ENCODE measurements at regions not wholly inside any gene's neighbourhood (a gene's known extent, or its start where the extent isn't known, plus 50 kb on each side); places are given as distances from the start of the nearest gene placed in this dataset.

DNA sequence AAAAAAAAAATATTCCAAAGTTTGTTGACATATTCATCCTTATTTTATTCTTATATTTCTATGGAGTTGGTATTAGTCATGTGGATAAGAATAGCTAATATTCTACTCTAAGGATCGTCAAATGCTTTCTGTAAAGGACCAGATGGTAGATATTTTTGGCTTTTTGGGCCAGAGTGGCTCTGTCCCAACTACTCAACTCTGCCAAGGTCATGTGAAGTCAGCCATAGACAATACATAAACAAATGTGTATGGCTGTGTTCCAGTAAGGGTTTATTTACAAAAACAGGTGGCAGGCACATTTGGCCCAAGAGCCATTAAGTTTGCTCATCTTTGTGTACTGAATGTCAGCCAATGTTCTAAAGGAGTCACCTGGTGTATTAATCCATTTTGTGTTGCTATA is 131.8 kb downstream of the TBX5 start:
- no peaks in the 10 kb centered on the region for H3K9me3 ChIP-seq (ENCODE audit: low read length)
- no peak overlapping the region for H2AFZ ChIP-seq (ENCODE audit: low read depth, low read length)
- H3K36me3 ChIP-seq (ENCODE audit: insufficient read depth, low read length) = no peaks in the 10 kb centered on the region
- no peaks in the 10 kb centered on the region for H3K27me3 ChIP-seq (ENCODE audit: insufficient read depth, low read length)
- no peaks in the 10 kb centered on the region for H3K4me1 ChIP-seq (ENCODE audit: insufficient read depth, low read length)
- no peak overlapping the region for H3K4me3 ChIP-seq (ENCODE audit: low read length)

DNA sequence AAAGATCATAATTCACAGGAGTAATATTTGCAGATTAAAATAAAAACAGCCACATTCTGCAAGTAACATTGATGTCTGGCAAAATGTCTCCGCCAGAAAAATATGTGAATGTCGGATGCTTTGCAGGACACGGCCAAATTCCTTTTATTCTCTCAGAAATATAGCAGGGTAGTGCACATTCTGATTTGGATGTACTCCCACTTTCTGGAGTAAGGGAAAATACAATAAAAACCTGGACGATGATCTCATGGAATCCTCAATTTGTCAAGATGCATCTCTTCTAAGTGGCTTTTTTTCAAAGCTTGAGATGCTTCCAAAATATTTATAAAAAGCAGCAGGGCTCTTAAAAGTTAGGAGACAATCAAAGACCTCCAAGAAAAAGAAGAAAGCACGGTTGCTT is 133.3 kb downstream of the TBX5 start:
- Histone ChIP-seq H3K9me3 (ENCODE audit: low read length) (no peaks in the 10 kb centered on the region), H2AFZ (ENCODE audit: low read depth, low read length) (no peak overlapping the region), H3K4me3 (ENCODE audit: low read length) (no peak overlapping the region), H3K4me1 (ENCODE audit: insufficient read depth, low read length) (no peaks in the 10 kb centered on the region), H3K36me3 (ENCODE audit: insufficient read depth, low read length) (no peaks in the 10 kb centered on the region), H3K27me3 (ENCODE audit: insufficient read depth, low read length) (no peaks in the 10 kb centered on the region)

DNA sequence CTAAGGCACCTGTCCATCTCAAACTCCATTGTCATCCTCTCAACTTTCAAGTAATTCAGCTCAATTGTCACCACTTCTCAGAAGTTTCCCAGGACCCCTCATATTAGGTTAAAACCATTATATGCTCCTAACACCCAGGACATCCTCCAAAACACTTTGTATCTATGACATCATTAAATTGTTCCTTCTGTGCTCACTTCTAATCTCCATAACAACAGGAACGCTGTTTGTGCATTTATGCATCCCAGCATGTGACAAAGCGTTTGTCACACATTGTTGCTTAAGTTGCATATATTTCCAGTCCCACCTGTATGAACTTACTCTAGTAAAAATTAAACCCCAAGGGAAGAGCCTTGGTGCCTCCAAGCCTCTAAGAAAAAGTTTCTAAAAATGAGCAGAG is 133.9 kb downstream of the TBX5 start:
- no peak overlapping the region for H3K4me3 ChIP-seq (ENCODE audit: low read length)
- no peaks in the 10 kb centered on the region for H3K4me1 ChIP-seq (ENCODE audit: insufficient read depth, low read length)

DNA sequence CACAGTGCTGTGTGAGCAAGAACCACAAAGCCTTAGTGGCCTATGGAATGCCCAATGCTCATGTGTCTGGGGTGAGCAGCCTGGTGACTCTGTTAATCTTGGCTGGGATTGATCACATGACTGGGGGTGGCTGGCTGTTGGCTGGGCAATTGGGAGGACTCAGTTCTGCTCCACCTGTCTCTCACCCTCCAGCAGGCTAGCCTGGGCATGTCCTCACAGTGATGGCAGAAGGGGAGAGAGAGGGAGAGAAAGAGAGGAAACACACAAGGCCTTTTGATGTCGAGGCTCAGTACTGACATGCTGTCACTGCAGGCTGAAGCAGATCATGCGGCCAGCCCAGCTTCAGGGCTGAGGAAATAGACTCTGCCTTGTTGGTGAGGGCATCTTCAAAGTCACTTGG is 136.8 kb downstream of the TBX5 start:
- Histone ChIP-seq H2AFZ (ENCODE audit: low read depth, low read length) (no peak overlapping the region), H3K4me1 (ENCODE audit: insufficient read depth, low read length) (no peaks in the 10 kb centered on the region), H3K9me3 (ENCODE audit: low read length) (no peaks in the 10 kb centered on the region), H3K4me3 (ENCODE audit: low read length) (no peak overlapping the region), H3K27me3 (ENCODE audit: insufficient read depth, low read length) (no peaks in the 10 kb centered on the region), H3K36me3 (ENCODE audit: insufficient read depth, low read length) (no peaks in the 10 kb centered on the region)

More for the DNA sequence above, 133.9 kb downstream of the TBX5 start:
- H3K36me3 ChIP-seq (ENCODE audit: insufficient read depth, low read length) = no peaks in the 10 kb centered on the region
- H3K27me3 ChIP-seq (ENCODE audit: insufficient read depth, low read length) = no peaks in the 10 kb centered on the region
- H3K9me3 ChIP-seq (ENCODE audit: low read length) = no peaks in the 10 kb centered on the region
- no peak overlapping the region for H2AFZ ChIP-seq (ENCODE audit: low read depth, low read length)

DNA sequence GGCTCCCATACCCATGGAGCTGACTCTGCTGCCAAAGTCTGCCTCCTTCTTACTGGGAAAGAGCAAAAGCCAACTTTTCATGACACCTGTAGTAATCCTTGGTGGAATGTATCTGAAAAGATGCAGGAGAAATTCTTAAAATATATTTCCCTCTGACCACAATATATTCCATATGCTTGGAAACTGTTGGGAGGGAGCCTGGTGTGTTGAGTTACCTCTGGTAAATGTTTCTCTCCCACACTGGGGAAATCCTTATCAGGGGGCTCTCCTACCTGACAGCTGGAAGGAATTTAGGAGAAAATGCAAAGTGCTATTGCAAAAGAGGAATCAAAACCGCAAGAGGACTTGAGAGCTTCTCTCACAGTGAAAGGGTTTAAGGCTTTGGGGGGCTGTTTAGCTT is 139.4 kb downstream of the TBX5 start:
- no peaks in the 10 kb centered on the region for H3K27me3 ChIP-seq (ENCODE audit: insufficient read depth, low read length)
- no peak overlapping the region for H3K4me3 ChIP-seq (ENCODE audit: low read length)
- no peaks in the 10 kb centered on the region for H3K9me3 ChIP-seq (ENCODE audit: low read length)
- H3K36me3 ChIP-seq (ENCODE audit: insufficient read depth, low read length) = no peaks in the 10 kb centered on the region
- no peaks in the 10 kb centered on the region for H3K4me1 ChIP-seq (ENCODE audit: insufficient read depth, low read length)
- H2AFZ ChIP-seq (ENCODE audit: low read depth, low read length) = no peak overlapping the region

DNA sequence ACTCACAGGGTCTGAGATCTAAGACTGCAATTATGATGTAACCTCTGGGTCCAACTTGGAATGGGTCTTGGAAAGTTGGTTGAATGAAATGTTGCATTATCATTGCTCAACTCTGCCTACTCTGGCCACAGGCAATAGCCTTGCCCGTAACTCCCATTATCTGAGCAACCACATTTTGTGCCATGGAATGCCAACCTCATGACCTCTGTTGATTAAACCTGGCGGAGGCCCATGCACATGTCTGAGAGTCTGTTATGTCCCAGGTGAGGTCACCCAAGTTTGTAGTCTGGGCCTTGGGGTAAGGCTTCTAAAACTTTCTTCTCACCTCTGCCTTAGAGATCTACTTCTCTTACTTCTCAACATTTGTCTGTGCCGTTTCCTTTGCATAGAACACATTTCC is 140.9 kb downstream of the TBX5 start:
- no peak overlapping the region for H3K4me3 ChIP-seq (ENCODE audit: low read length)
- H3K4me1 ChIP-seq (ENCODE audit: insufficient read depth, low read length) = no peaks in the 10 kb centered on the region
- H2AFZ ChIP-seq (ENCODE audit: low read depth, low read length) = no peak overlapping the region
- no peaks in the 10 kb centered on the region for H3K27me3 ChIP-seq (ENCODE audit: insufficient read depth, low read length)
- H3K36me3 ChIP-seq (ENCODE audit: insufficient read depth, low read length) = no peaks in the 10 kb centered on the region
- H3K9me3 ChIP-seq (ENCODE audit: low read length) = no peaks in the 10 kb centered on the region

DNA sequence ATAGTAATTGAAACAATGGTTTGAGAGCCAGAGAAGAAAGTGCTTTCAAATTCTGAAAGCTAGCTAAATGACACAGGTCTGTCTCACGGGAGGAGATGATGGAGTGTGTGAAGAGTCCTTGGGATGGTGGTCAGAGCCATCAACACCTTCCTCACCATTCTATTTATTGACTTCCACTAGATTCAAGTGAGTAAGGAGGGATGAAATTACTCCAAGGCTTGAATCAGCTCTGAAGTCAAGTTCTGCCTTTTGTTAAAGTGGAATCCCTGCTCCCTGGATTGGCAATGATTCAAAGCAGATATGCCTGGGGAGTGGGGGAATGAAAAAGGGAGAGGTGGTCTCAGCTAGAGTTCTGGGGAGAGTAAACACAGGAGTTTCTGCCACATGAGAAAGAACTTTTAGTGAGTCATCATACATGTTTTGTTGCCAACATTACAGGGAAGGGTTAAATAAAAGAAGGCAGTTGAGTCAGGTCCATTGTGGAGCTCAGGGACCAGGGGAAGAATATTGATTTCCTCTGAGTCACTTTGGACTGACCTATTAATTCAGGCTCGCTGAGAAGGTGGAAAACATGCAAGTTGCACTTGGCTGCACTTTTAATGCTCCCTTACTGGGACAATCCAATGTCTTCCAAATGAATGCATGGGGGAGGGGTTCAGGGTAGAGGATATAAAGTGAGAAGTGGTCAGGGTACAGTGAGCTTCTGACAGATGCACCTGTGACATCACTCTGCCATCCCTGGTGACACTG is 142.7 kb downstream of the TBX5 start:
- H3K4me1 ChIP-seq (ENCODE audit: insufficient read depth, low read length) = no peaks in the 10 kb centered on the region
- no peaks in the 10 kb centered on the region for H3K36me3 ChIP-seq (ENCODE audit: insufficient read depth, low read length)
- H3K4me3 ChIP-seq (ENCODE audit: low read length) = no peak overlapping the region
- H3K27me3 ChIP-seq (ENCODE audit: insufficient read depth, low read length) = no peaks in the 10 kb centered on the region
- H2AFZ ChIP-seq (ENCODE audit: low read depth, low read length) = no peak overlapping the region
- H3K9me3 ChIP-seq (ENCODE audit: low read length) = no peaks in the 10 kb centered on the region

DNA sequence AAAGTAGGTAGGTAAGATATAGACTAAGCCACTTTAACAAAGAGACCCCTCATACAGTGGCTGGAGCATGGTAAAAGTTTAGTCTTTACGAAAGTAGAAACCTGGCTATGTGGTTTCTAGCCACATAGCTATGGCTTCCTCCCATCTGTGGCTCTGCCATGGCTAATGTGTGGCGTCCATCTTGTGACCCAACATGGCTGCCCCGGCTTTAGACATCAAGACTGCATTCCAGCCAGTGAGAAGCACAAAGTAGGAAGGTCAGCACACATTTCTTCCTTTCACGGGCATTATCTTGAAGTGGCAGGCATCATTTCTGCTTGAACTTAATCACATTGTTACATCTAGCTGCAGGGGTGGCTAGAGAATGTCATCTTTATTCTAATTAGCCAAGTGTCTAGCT is 148.3 kb downstream of the TBX5 start:
- H3K9me3 ChIP-seq (ENCODE audit: low read length) = no peaks in the 10 kb centered on the region
- H3K27me3 ChIP-seq (ENCODE audit: insufficient read depth, low read length) = no peaks in the 10 kb centered on the region
- H3K36me3 ChIP-seq (ENCODE audit: insufficient read depth, low read length) = no peaks in the 10 kb centered on the region
- H2AFZ ChIP-seq (ENCODE audit: low read depth, low read length) = no peak overlapping the region
- no peaks in the 10 kb centered on the region for H3K4me1 ChIP-seq (ENCODE audit: insufficient read depth, low read length)
- H3K4me3 ChIP-seq (ENCODE audit: low read length) = no peak overlapping the region

DNA sequence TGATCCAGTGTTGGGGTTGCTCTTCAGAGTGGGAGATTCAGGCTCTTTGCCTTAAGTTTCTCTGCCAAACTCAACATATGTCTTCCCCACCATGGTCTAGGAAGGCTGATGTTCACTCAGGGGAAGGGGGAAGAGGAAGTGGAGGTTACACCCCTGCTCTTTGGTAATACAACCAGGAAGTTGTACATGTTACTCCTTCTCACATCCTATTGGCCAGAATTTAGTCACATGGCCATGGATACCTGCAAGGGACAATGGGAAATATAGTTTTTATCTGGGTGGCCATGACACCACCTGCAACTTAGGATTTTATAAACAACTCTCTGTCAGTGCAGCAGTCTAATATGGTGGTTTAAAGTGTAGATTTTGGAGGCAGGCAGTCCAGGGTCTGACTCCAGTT is 150.9 kb downstream of the TBX5 start:
- no peak overlapping the region for H2AFZ ChIP-seq (ENCODE audit: low read depth, low read length)
- no peak overlapping the region for H3K4me3 ChIP-seq (ENCODE audit: low read length)
- no peaks in the 10 kb centered on the region for H3K36me3 ChIP-seq (ENCODE audit: insufficient read depth, low read length)
- H3K4me1 ChIP-seq (ENCODE audit: insufficient read depth, low read length) = no peaks in the 10 kb centered on the region
- H3K27me3 ChIP-seq (ENCODE audit: insufficient read depth, low read length) = no peaks in the 10 kb centered on the region
- H3K9me3 ChIP-seq (ENCODE audit: low read length) = no peaks in the 10 kb centered on the region

DNA sequence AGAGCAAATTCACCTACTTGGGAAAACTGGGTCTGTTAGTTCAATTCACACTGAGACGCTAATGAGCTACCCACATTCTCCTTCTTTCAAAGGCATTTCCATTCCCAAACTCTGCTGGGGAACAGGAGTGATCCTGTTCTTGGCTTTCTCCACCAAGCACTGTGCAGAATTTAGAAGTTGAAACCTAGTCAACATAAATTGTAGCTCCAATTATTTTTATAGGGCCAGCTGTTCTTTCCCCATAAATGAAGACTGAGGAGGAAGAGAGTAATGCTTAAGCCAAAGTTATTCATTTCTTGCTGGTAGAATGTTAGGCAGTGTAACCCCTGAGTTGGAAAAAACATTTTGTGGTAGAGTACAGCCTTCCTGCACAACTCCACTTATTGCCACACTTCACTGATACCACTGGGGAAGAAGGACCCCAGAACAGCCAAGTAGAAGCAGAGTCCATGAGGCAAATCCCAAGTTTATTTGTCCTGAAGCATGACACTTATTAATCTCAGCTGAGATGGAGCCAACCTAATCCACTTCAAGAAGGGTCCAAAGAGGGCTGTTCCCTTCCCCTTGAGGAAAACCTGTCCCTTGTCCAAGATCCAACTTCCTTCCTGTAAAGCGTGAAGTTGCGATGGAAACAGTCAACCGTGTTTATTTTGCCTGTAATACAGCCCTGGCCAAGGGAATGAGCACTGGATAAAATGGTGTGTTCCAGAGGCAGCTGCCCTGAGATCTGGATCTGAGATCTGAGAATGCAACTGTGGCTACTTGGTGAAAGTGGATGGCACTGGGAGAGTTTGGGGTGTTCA is 151.8 kb downstream of the TBX5 start:
- Histone ChIP-seq H3K4me1 (ENCODE audit: insufficient read depth, low read length) (no peaks in the 10 kb centered on the region), H2AFZ (ENCODE audit: low read depth, low read length) (no peak overlapping the region), H3K4me3 (ENCODE audit: low read length) (no peak overlapping the region), H3K36me3 (ENCODE audit: insufficient read depth, low read length) (no peaks in the 10 kb centered on the region), H3K9me3 (ENCODE audit: low read length) (no peaks in the 10 kb centered on the region), H3K27me3 (ENCODE audit: insufficient read depth, low read length) (no peaks in the 10 kb centered on the region)

DNA sequence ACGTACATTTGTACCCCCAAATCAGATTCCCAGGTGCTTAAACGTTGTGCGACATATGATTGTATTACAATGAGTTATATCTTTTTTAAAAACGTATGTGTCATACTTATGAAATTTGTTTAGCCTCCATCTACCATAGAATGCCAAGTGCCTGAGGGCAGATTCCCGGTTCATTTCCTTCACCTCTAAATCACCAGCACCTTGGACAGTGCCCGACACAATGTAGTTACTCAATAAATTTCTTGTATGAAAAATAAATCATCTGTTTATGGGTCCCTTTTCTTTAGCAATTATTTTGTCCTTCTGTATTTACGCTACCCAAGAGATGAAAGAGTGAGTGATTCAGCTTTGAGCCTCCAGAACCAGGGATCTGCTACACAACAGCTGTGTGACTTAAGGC is 157.4 kb downstream of the TBX5 start:
- Histone ChIP-seq H3K9me3 (ENCODE audit: low read length) (no peaks in the 10 kb centered on the region), H3K4me3 (ENCODE audit: low read length) (no peak overlapping the region), H3K36me3 (ENCODE audit: insufficient read depth, low read length) (no peaks in the 10 kb centered on the region), H3K4me1 (ENCODE audit: insufficient read depth, low read length) (no peaks in the 10 kb centered on the region), H2AFZ (ENCODE audit: low read depth, low read length) (no peak overlapping the region), H3K27me3 (ENCODE audit: insufficient read depth, low read length) (peaks cover 5% of the 10 kb centered on the region)

DNA sequence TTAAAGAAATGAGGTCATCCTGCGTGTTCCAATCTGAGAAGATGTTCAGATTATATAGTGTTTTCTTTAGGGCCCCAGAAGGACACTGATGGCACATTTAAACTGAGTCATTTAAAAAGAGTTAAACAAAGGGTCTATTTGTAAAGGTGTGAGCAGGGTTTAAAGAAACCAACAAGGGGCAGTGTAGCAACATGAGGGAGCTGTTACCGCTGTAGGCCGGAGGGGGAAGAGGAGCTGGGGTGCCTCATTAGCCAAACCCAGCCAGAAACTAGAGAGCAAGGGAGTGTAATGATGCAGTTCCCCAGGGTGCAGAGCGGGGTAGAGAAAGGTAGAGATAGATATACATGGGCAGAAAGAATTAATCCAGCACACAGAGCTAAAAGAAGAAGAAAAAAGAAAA is 160.4 kb downstream of the TBX5 start:
- Histone ChIP-seq H3K9me3 (ENCODE audit: low read length) (no peaks in the 10 kb centered on the region), H3K4me3 (ENCODE audit: low read length) (no peak overlapping the region), H2AFZ (ENCODE audit: low read depth, low read length) (no peak overlapping the region), H3K27me3 (ENCODE audit: insufficient read depth, low read length) (peaks cover 5% of the 10 kb centered on the region), H3K4me1 (ENCODE audit: insufficient read depth, low read length) (no peaks in the 10 kb centered on the region), H3K36me3 (ENCODE audit: insufficient read depth, low read length) (no peaks in the 10 kb centered on the region)

DNA sequence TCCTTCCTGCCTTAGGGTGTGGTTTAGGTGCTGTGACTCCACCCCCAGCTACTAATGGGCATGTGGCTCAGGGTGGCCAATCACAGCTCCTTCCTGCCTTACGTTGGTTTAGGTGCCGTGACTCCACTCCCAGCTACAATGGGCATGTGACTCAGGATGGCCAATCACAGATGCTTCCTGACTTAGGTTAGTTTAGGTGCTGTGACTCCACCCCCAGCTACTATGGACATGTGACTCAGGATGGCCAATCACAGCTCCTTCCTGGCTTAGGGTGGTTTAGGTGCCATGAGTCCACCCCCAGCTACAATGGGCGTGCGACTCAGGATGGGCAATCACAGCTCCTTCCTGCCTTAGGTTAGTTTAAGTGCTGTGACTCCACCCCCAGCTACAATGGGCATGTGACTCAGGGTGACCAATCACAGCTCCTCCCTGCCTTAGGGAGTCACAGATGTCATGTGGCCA is 163.9 kb downstream of the TBX5 start:
- no peaks in the 10 kb centered on the region for H3K4me1 ChIP-seq (ENCODE audit: insufficient read depth, low read length)
- H3K36me3 ChIP-seq (ENCODE audit: insufficient read depth, low read length) = no peaks in the 10 kb centered on the region
- H3K4me3 ChIP-seq (ENCODE audit: low read length) = no peak overlapping the region
- H2AFZ ChIP-seq (ENCODE audit: low read depth, low read length) = no peak overlapping the region
- peaks cover 5% of the 10 kb centered on the region for H3K27me3 ChIP-seq (ENCODE audit: insufficient read depth, low read length)
- no peaks in the 10 kb centered on the region for H3K9me3 ChIP-seq (ENCODE audit: low read length)

Data from neuron (in vitro differentiated cells).